HFFc6 (cell line): ENCODE measurements at regions not wholly inside any gene's neighbourhood (a gene's known extent, or its start where the extent isn't known, plus 50 kb on each side); places are given as distances from the start of the nearest gene placed in this dataset.
A peak's percentile ranks its signal among the peaks of the same experiment; 100 is the strongest.

ENCODE experiments used
- DNase-seq: peaks from one replicate; pipeline ENCODE4 v3.0.0-alpha.2; 2018
- H3K27ac Mint-ChIP-seq: 2 replicates; pipeline ENCODE4 v1.8.0; 2020; ENCODE audit warnings: mild to moderate bottlenecking, mixed read lengths
- H3K27me3 Mint-ChIP-seq: 2 replicates; pipeline ENCODE4 v1.8.0; 2021; ENCODE audit warnings: mild to moderate bottlenecking, moderate library complexity, mixed read lengths; ENCODE audit not compliant: insufficient read depth
- H3K36me3 Mint-ChIP-seq: 2 replicates; pipeline ENCODE4 v1.8.0; 2021; ENCODE audit warnings: low read depth, mixed read lengths
- H3K4me1 Mint-ChIP-seq: 2 replicates; pipeline ENCODE4 v1.8.0; 2020; ENCODE audit warnings: low read depth, mixed read lengths
- H3K4me3 Mint-ChIP-seq: 2 replicates; pipeline ENCODE4 v1.8.0; 2020; ENCODE audit warnings: mild to moderate bottlenecking, moderate library complexity, mixed read lengths
- H3K9me3 Mint-ChIP-seq: 2 replicates; pipeline ENCODE4 v1.8.0; 2020; ENCODE audit warnings: mild to moderate bottlenecking, mixed read lengths
- CTCF ChIP-seq: fragments of 200-600 bp; sonication (generic); IDR thresholded peaks from 2 replicates; pipeline ENCODE4 v1.5.0; 2021; ENCODE audit warnings: antibody characterized with exemption, mild to moderate bottlenecking

- H3K9me3 Mint-ChIP-seq: peaks cover 23% of the 10 kb centered on the region
- H3K27me3 Mint-ChIP-seq: no peaks in the 10 kb centered on the region; the same call in 1 of the 2 replicates
- no peak overlapping the region for H3K27ac Mint-ChIP-seq
- H3K4me1 Mint-ChIP-seq: no peaks in the 10 kb centered on the region
- H3K4me3 Mint-ChIP-seq: no peak overlapping the region
- TF ChIP-seq CTCF: no peak
- no peak for DNase-seq
- no peaks in the 10 kb centered on the region for H3K36me3 Mint-ChIP-seq
These were observed 166.3 kb upstream of the ARGLU1 start for GRCh38 chr13:106734198-106734597.

DNA sequence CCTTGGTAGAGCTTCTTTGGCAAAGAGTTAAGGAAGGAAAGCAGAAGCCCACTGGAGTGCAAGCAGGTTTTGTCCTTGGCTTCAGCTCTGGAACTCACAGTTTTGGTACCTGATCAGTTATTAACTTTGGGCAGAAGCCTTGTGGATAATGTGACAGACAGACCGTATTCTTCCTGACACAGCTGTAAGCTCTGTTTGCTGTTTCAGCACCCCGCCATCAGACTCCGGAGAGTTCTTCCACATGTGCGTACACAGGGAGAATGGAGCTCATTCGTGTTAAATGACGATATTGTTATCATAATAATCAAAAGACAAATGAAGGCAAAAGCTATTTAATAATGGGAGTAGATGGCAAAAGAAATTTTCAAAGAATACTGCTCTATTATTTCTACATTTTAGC, 155.1 kb upstream of the ARGLU1 start:
- no peaks in the 10 kb centered on the region; the same call in 1 of the 2 replicates for H3K9me3 Mint-ChIP-seq
- no peak overlapping the region for H3K27ac Mint-ChIP-seq
- TF ChIP-seq CTCF: no peak
- no peaks in the 10 kb centered on the region for H3K4me1 Mint-ChIP-seq
- H3K36me3 Mint-ChIP-seq: no peaks in the 10 kb centered on the region
- H3K4me3 Mint-ChIP-seq: no peak overlapping the region
- no peak for DNase-seq
- H3K27me3 Mint-ChIP-seq: no peaks in the 10 kb centered on the region

DNA sequence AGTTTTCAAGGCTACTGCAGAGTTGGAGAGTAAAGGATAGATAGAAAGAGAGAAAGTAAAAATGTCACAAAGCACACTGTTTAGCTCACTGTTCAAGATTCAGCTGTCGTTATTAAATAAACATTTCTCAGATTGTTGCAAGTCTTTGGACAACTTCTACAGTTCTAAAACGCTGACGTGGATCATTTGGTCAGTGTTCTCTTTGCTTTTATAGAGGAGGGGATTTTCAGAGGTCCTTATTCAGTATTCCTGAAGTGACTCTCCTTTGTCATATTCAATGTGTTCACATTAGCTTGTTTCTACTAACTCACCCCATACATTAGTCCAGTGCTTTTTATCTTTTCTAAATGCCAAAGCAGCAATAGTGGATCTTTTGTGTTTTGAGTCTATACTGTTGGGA, 154.7 kb upstream of the ARGLU1 start:
- Mint-ChIP-seq H3K9me3 (peaks cover under 1% of the 10 kb centered on the region; the same call in 1 of the 2 replicates), H3K4me1 (no peaks in the 10 kb centered on the region), H3K4me3 (no peak overlapping the region), H3K27ac (no peak overlapping the region), H3K36me3 (no peaks in the 10 kb centered on the region), H3K27me3 (no peaks in the 10 kb centered on the region)
- no peak for DNase-seq
- no peak for TF ChIP-seq CTCF

DNA sequence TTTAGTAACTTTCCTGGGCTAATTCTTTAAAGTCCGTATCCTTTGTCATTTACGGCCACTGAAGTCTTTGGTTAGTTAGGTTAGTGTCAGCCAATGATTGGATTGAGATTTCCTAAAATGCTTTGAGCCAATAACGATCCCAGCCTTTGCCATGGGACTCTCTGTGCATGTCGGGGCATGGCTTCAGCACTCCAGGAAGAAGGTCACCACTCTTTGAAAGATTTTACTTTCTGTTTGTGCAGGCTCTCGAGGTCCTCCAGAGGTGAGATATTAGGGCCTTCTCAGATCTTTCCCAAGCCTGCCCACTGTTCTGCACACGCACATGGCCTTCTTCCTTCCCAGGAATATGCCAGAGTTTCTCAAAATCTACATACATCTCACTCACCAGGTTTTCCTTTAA, 153.7 kb upstream of the ARGLU1 start:
- DNase-seq: no peak
- Mint-ChIP-seq H3K36me3 (no peaks in the 10 kb centered on the region), H3K4me1 (no peaks in the 10 kb centered on the region), H3K27ac (no peak overlapping the region), H3K9me3 (peaks cover 4% of the 10 kb centered on the region; the same call in 1 of the 2 replicates), H3K4me3 (peak overlapping the region; percentile 31; the same call in 1 of the 2 replicates), H3K27me3 (no peaks in the 10 kb centered on the region)
- TF ChIP-seq CTCF: no peak

DNA sequence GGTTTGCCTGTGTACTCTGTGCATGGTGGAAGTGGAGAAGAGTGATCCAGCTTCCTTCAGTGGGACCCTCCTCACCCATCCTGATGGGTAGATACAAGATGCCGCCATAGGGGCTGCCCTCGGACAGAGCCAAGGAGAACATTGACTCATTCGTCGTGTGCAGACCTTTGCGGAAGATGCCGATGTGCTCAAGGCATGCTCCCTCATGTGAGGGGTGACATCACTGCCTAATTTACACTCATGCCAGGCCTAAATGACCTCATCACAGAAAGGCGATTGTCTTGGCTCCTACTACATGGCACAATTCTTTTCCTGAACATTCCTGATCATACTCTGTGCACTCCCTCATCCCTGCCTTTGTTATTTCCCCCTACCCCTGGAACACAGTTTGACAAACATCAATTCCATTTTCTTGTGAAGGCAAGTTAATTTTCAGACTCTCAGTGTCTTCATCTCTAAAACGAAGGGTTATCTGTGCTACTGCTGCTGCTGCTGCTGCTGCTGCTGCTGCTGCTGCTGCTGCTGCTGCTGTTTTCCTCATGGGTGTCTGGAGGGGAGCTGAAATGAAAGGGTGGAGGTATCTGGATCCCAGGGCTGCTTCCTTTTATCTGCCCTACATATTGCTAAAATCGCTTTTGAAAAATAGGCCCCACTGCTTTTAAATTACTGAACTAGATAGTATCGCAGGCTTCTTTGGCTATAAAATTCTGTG, 146.5 kb upstream of the ARGLU1 start:
- Mint-ChIP-seq H3K36me3 (no peaks in the 10 kb centered on the region), H3K9me3 (peaks cover 4% of the 10 kb centered on the region; the same call in 1 of the 2 replicates), H3K4me1 (no peaks in the 10 kb centered on the region; the same call in 1 of the 2 replicates), H3K27ac (no peak overlapping the region), H3K27me3 (no peaks in the 10 kb centered on the region), H3K4me3 (no peak overlapping the region)
- DNase-seq: no peak
- TF ChIP-seq CTCF: no peak
